Fibroblast of pulmonary artery (primary cell): ENCODE measurements at regions not wholly inside any gene's neighbourhood (a gene's known extent, or its start where the extent isn't known, plus 50 kb on each side); places are given as distances from the start of the nearest gene placed in this dataset.
"Not testable (repeated sequence)": the region's sequence is repeated elsewhere in the genome, so short reads cannot be mapped to it uniquely, and the experiment has no call there.

Experiments
- DNase-seq: peaks from one replicate; pipeline ENCODE4 v3.0.0-alpha.2; 2010; ENCODE audit warnings: low read depth
- H3K4me3 ChIP-seq: replicated peaks from 2 replicates; pipeline ENCODE4 v1.5.1; 2011; ENCODE audit warnings: low read depth, mild to moderate bottlenecking, control low read depth, low read length, moderate library complexity
- TF ChIP-seq, protein P1 (sequence below): IDR thresholded peaks from 2 replicates; pipeline ENCODE4 v1.5.1; 2011; ENCODE audit warnings: mild to moderate bottlenecking, control low read depth, low read length, inconsistent platforms; ENCODE audit errors: missing control alignments

DNA sequence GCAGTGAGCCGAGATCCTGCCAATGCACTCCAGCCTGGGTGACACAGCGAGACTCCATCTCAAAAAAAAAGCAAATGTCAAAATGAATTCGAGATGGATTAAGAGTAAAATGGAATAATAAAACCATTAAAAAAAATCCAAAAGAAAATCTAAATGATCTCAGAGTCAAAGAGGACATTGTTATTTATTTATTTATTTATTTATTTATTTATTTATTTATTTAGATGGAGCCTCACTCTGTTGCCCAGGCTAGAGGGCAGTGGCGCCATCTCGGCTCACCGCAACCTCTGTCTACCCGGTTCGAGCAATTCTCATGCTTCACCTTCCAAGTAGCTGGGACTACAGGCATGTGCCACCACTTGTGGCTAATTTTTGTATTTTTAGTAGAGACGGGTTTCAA lies 349.2 kb downstream of the ANKRD30A start:
- DNase-seq: no peak
- no peak overlapping the region for H3K4me3 ChIP-seq
- TF ChIP-seq, protein P1, sequence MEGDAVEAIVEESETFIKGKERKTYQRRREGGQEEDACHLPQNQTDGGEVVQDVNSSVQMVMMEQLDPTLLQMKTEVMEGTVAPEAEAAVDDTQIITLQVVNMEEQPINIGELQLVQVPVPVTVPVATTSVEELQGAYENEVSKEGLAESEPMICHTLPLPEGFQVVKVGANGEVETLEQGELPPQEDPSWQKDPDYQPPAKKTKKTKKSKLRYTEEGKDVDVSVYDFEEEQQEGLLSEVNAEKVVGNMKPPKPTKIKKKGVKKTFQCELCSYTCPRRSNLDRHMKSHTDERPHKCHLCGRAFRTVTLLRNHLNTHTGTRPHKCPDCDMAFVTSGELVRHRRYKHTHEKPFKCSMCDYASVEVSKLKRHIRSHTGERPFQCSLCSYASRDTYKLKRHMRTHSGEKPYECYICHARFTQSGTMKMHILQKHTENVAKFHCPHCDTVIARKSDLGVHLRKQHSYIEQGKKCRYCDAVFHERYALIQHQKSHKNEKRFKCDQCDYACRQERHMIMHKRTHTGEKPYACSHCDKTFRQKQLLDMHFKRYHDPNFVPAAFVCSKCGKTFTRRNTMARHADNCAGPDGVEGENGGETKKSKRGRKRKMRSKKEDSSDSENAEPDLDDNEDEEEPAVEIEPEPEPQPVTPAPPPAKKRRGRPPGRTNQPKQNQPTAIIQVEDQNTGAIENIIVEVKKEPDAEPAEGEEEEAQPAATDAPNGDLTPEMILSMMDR: no peak

DNA sequence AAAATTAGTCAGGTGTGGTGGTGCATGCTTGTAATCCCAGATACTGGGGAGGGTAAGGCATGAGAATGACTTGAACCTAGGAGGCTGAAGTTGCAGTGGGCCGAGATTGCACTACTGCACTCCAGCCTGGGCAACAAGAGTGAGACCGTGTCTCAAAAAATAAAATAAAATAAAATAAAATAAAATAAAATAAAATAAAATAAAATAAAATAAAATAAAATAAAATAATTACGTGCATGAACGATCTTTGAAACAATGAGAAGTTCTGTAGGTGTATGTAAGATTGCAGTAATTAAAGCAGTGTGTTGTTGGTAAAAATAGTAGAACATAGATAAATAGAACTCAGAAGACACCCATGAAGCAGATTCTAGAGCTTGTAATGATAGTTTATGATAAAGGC lies 348.5 kb downstream of the ANKRD30A start:
- no peak for DNase-seq
- H3K4me3 ChIP-seq: no peak overlapping the region
- TF ChIP-seq, protein P1: no peak

DNA sequence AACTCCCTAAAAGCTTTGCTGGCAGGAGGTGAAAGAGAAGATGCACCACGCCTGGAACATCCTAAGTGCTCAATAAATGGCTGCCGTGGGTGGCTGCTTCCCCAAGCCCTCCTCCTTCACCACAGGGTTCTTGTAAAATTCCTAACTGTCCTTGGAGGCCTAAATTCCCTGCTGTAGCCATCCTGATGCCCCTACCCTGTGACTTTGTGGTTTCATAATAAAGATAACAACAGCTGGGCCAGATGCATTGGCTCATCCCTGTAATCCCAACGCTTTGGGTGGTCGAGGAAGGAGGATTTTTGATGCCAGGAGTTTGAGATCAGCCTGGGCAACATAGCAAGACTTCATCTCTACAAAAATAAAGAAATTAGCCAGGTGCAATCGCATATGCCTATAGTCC lies 341.8 kb downstream of the ANKRD30A start:
- DNase-seq: no peak
- TF ChIP-seq, protein P1: no peak

DNA sequence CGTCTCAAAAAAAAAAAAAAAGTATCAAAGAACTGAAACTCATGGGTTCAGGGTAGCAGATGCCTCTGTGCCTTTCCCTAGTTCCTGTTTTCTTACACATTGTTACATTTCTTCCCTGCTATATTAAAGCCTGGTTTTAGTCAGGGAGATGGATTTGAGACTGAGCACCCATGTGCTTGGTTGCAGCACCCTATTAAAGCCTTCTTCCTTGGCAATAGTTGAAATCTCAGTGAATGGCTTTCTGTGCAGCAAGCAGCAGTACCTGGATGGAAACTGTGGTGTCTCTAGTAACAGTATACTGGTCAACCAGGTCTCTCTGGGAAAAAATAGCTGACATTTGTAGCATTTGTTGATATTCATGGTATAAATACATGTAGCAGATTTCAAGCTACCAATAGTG lies 331.1 kb downstream of the ANKRD30A start:
- TF ChIP-seq, protein P1: no peak
- no peak overlapping the region for H3K4me3 ChIP-seq

More for the DNA sequence above, 341.8 kb downstream of the ANKRD30A start:
- H3K4me3 ChIP-seq: no peak overlapping the region

DNA sequence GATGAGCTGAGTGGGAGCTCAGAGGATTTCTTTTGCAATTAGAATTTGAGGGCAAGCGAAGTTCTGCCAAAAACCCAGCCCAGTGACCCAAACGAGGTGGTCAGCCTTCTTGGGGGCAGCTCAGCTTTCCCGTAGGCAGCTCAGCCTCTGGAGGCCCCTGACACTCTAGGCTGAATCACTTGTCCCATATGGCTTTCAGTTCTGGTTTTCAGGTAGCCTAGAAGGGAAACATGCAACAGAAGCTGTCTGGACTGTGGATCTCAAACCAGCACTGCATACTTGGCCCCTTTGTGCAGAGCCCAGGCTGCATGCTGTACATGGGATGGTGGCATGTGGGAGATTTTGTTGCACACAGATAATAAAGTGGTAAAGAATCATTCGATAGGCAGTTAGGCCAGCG lies 322.8 kb downstream of the ANKRD30A start:
- TF ChIP-seq, protein P1: no peak
- no peak overlapping the region for H3K4me3 ChIP-seq
- no peak for DNase-seq

More for the DNA sequence above, 331.1 kb downstream of the ANKRD30A start:
- no peak for DNase-seq

DNA sequence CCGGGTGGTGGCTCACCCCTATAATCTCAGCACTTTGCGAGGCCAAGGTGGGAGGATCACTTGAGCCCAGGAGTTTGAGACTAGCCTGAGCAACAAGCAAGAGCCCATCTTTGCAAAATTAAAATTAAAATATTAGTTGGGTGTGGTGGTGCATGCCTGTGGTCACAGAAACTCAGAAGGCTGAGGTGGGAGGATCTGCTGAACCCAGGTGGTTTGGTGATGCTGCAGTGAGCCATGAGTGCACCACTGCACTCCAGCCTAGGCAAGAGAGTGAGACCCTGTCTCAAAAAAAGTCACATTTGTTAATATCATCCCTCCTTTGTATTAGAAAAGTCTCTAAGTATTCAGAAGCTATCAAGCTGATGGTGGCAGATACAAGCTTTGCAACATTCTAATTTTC lies 317.5 kb downstream of the ANKRD30A start:
- no peak for DNase-seq
- H3K4me3 ChIP-seq: no peak overlapping the region
- TF ChIP-seq, protein P1: no peak

DNA sequence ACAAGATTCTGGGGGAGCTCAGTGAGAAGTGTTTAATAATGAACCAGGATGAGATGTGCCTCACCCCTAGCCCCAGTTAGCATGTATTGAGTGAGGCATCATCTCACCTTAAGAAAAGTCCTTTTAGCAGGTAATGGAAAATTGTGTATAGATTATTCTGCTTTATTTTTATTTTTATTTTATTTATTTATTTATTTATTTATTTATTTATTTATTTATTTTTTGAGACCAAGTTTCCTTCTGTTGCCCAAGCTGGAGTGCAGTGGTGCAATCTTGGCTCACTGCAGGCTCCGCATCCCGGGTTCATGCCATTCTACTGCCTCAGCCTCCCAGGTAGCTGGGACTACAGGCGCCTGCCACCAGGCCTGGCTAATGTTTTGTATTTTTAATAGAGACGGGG lies 315.8 kb downstream of the ANKRD30A start:
- DNase-seq, H3K4me3 ChIP-seq: not testable (repeated sequence)
